GM23338 (cell line): ENCODE measurements at regions not wholly inside any gene's neighbourhood (a gene's known extent, or its start where the extent isn't known, plus 50 kb on each side); places are given as distances from the start of the nearest gene placed in this dataset.

Source experiments
- ATAC-seq: fragments of 200-7000 bp; cut with Tn5 transposase; 3 replicates; pipeline ENCODE4 v1.9.1; 2020
- DNase-seq: peaks from one replicate; pipeline ENCODE4 v3.0.0-alpha.2; 2015; ENCODE audit warnings: low spot score
- H2AFZ ChIP-seq: fragments of 200-600 bp; sonication (generic); 2 replicates; pipeline ENCODE4 v1.8.0; 2016; ENCODE audit warnings: antibody characterized with exemption, mild to moderate bottlenecking, moderate library complexity
- H3F3A ChIP-seq: fragments of 200-600 bp; sonication (generic); replicated peaks from 2 replicates; pipeline ENCODE4 v1.8.0; 2017; ENCODE audit warnings: antibody characterized with exemption, mixed run types, low read depth
- H3K27ac ChIP-seq: fragments of 200-600 bp; sonication (generic); 2 replicates; pipeline ENCODE4 v1.6.1; 2016; ENCODE audit warnings: low read depth
- H3K27me3 ChIP-seq: fragments of 200-600 bp; sonication (generic); 2 replicates; pipeline ENCODE4 v1.8.0; 2016; ENCODE audit warnings: mild to moderate bottlenecking, mixed run types, moderate library complexity; ENCODE audit not compliant: insufficient read depth
- H3K36me3 ChIP-seq: fragments of 200-600 bp; sonication (generic); 2 replicates; pipeline ENCODE4 v1.8.0; 2016; ENCODE audit warnings: mild to moderate bottlenecking; ENCODE audit not compliant: insufficient read depth
- H3K4me1 ChIP-seq: fragments of 200-600 bp; sonication (generic); 2 replicates; pipeline ENCODE4 v1.8.0; 2016; ENCODE audit warnings: mild to moderate bottlenecking, moderate library complexity; ENCODE audit not compliant: insufficient read depth
- H3K4me2 ChIP-seq: fragments of 200-600 bp; sonication (generic); 2 replicates; pipeline ENCODE4 v1.7.1; 2017; ENCODE audit warnings: mixed run types
- H3K4me3 ChIP-seq: fragments of 200-600 bp; sonication (generic); 2 replicates; pipeline ENCODE4 v1.6.1; 2016; ENCODE audit warnings: mixed run types
- H3K79me2 ChIP-seq: fragments of 200-600 bp; sonication (generic); replicated peaks from 2 replicates; pipeline ENCODE4 v1.8.0; 2017; ENCODE audit warnings: mild to moderate bottlenecking; ENCODE audit not compliant: insufficient read depth
- H3K9me2 ChIP-seq: fragments of 200-600 bp; sonication (generic); 2 replicates; pipeline ENCODE4 v1.8.0; 2017; ENCODE audit not compliant: insufficient read depth
- H4K20me1 ChIP-seq: fragments of 200-600 bp; sonication (generic); replicated peaks from 2 replicates; pipeline ENCODE4 v1.8.0; 2017; ENCODE audit warnings: mild to moderate bottlenecking; ENCODE audit not compliant: insufficient read depth
- H3K27ac Mint-ChIP-seq: 2 replicates; pipeline ENCODE4 v1.8.0; 2020; ENCODE audit warnings: inconsistent platforms, mild to moderate bottlenecking, moderate library complexity, mixed read lengths
- H3K27me3 Mint-ChIP-seq: 3 replicates; pipeline ENCODE4 v1.8.0; 2022; ENCODE audit warnings: low read depth, mild to moderate bottlenecking, moderate library complexity, mixed read lengths, inconsistent platforms; ENCODE audit not compliant: insufficient read depth, poor library complexity
- H3K36me3 Mint-ChIP-seq: 3 replicates; pipeline ENCODE4 v1.8.0; 2021; ENCODE audit warnings: low read depth, mild to moderate bottlenecking, inconsistent platforms, moderate library complexity, mixed read lengths
- H3K4me1 Mint-ChIP-seq: 3 replicates; pipeline ENCODE4 v1.8.0; 2020; ENCODE audit warnings: mild to moderate bottlenecking, inconsistent platforms, mixed read lengths
- H3K4me3 Mint-ChIP-seq: 3 replicates; pipeline ENCODE4 v1.8.0; 2021; ENCODE audit warnings: moderate library complexity, mild to moderate bottlenecking, inconsistent platforms, mixed read lengths
- H3K9me3 Mint-ChIP-seq: 3 replicates; pipeline ENCODE4 v1.8.0; 2020; ENCODE audit warnings: moderate library complexity, mild to moderate bottlenecking, inconsistent platforms, mixed read lengths
- EZH2 ChIP-seq: fragments of 200-600 bp; sonication (generic); IDR thresholded peaks from one replicate; pipeline ENCODE4 v1.8.0; 2017; ENCODE audit warnings: antibody characterized with exemption, mild to moderate bottlenecking, low read depth; ENCODE audit not compliant: unreplicated experiment
- EZH2phosphoT487 ChIP-seq: fragments of 200-600 bp; sonication (generic); IDR thresholded peaks from one replicate; pipeline ENCODE4 v1.8.1; 2018; ENCODE audit warnings: antibody characterized with exemption; ENCODE audit not compliant: unreplicated experiment
- NANOG ChIP-seq: IDR thresholded peaks from 2 replicates; pipeline ENCODE4 v1.6.1; 2016; ENCODE audit warnings: antibody characterized with exemption, borderline replicate concordance
- REST ChIP-seq: IDR thresholded peaks from one replicate; pipeline ENCODE4 v1.6.1; 2018; ENCODE audit warnings: antibody characterized with exemption; ENCODE audit not compliant: unreplicated experiment
- STAT1 ChIP-seq: IDR thresholded peaks from one replicate; pipeline ENCODE4 v1.6.1; 2016; ENCODE audit warnings: antibody characterized with exemption; ENCODE audit not compliant: unreplicated experiment
- ZNF114 ChIP-seq: fragments of 250-450 bp; sonication (Bioruptor Pico); IDR thresholded peaks from 2 replicates; pipeline ENCODE4 v1.5.0; 2020; ENCODE audit warnings: mild to moderate bottlenecking, moderate library complexity
- ZNF331 ChIP-seq: fragments of 250-450 bp; sonication (Bioruptor Pico); IDR thresholded peaks from 2 replicates; pipeline ENCODE4 v1.5.0; 2020; ENCODE audit warnings: low read depth, mild to moderate bottlenecking, moderate library complexity

GRCh38 chr6:37765182-37765775 lies 54.2 kb upstream of the ZFAND3 start:
- DNase-seq (no peak), ATAC-seq (no peak)
- Histone ChIP-seq H3K9me2 (no peaks in the 10 kb centered on the region), H3K27me3 (peaks cover 100% of the 10 kb centered on the region), H3K27ac (no peak overlapping the region), H3K36me3 (no peaks in the 10 kb centered on the region), H3K79me2 (no peaks in the 10 kb centered on the region), H4K20me1 (peaks cover 3% of the 10 kb centered on the region; the same call in 1 of the 2 replicates), H3K4me1 (peaks cover 4% of the 10 kb centered on the region; the same call in 1 of the 2 replicates), H3K4me3 (no peak overlapping the region), H3K4me2 (no peak overlapping the region), H2AFZ (no peak overlapping the region), H3F3A (peaks cover 3% of the 10 kb centered on the region; the same call in 1 of the 2 replicates)
- Mint-ChIP-seq H3K4me1 (peaks cover 2% of the 10 kb centered on the region; the same call in 1 of the 3 replicates), H3K27ac (no peak overlapping the region), H3K9me3 (peaks cover 4% of the 10 kb centered on the region; the same call in 1 of the 3 replicates), H3K27me3 (peaks cover 100% of the 10 kb centered on the region), H3K36me3 (no peaks in the 10 kb centered on the region; the same call in 2 of the 3 replicates), H3K4me3 (no peak overlapping the region)
- TF ChIP-seq STAT1, result no peak

GRCh38 chr6:37763413-37763812 lies 56.1 kb upstream of the ZFAND3 start:
- Mint-ChIP-seq H3K36me3 (no peaks in the 10 kb centered on the region; the same call in 2 of the 3 replicates), H3K27ac (no peak overlapping the region), H3K4me1 (peaks cover 2% of the 10 kb centered on the region; the same call in 1 of the 3 replicates), H3K9me3 (no peaks in the 10 kb centered on the region), H3K27me3 (peaks cover 100% of the 10 kb centered on the region), H3K4me3 (no peak overlapping the region)
- no peak for DNase-seq
- H3K27me3 ChIP-seq, result peaks cover 100% of the 10 kb centered on the region
- no peaks in the 10 kb centered on the region for H3K79me2 ChIP-seq
- H3K9me2 ChIP-seq, result no peaks in the 10 kb centered on the region
- peaks cover 3% of the 10 kb centered on the region; the same call in 1 of the 2 replicates for H4K20me1 ChIP-seq
- no peak overlapping the region for H3K27ac ChIP-seq
- H3K4me3 ChIP-seq, result no peak overlapping the region
- no peaks in the 10 kb centered on the region for H3K36me3 ChIP-seq
- no peak overlapping the region for H2AFZ ChIP-seq
- peaks cover 4% of the 10 kb centered on the region; the same call in 1 of the 2 replicates for H3K4me1 ChIP-seq
- no peak overlapping the region for H3K4me2 ChIP-seq
- TF ChIP-seq NANOG (no peak), EZH2 (peak; percentile 7)
- ATAC-seq, result no peak
- H3F3A ChIP-seq, result peaks cover 3% of the 10 kb centered on the region; the same call in 1 of the 2 replicates

GRCh38 chr6:37762806-37763205 lies 56.7 kb upstream of the ZFAND3 start:
- peaks cover 3% of the 10 kb centered on the region; the same call in 1 of the 2 replicates for H3F3A ChIP-seq
- TF ChIP-seq REST (no peak), ZNF114 (CRISPR knock-in tag) (no peak), ZNF331 (no peak), EZH2phosphoT487 (no peak), EZH2 (peak; percentile 22)
- Mint-ChIP-seq H3K4me1 (peaks cover 2% of the 10 kb centered on the region; the same call in 1 of the 3 replicates), H3K36me3 (no peaks in the 10 kb centered on the region; the same call in 2 of the 3 replicates), H3K27me3 (peaks cover 100% of the 10 kb centered on the region), H3K4me3 (no peak overlapping the region), H3K9me3 (no peaks in the 10 kb centered on the region), H3K27ac (no peak overlapping the region)
- ATAC-seq (no peak), DNase-seq (no peak)
- H3K9me2 ChIP-seq, result no peaks in the 10 kb centered on the region
- no peaks in the 10 kb centered on the region for H3K36me3 ChIP-seq
- no peak overlapping the region for H3K4me3 ChIP-seq
- H3K27ac ChIP-seq, result no peak overlapping the region
- peaks cover 3% of the 10 kb centered on the region; the same call in 1 of the 2 replicates for H4K20me1 ChIP-seq
- no peaks in the 10 kb centered on the region for H3K79me2 ChIP-seq
- peaks cover 100% of the 10 kb centered on the region for H3K27me3 ChIP-seq
- no peak overlapping the region for H2AFZ ChIP-seq
- peaks cover 4% of the 10 kb centered on the region; the same call in 1 of the 2 replicates for H3K4me1 ChIP-seq
- H3K4me2 ChIP-seq, result no peak overlapping the region
